HG03575 (cell line): ENCODE measurements at regions not wholly inside any gene's neighbourhood (a gene's known extent, or its start where the extent isn't known, plus 50 kb on each side); places are given as distances from the start of the nearest gene placed in this dataset.

Experiments used
- ATAC-seq: cut with Tn5 transposase; IDR thresholded peaks from one replicate; pipeline ENCODE4 v1.9.1; 2021; ENCODE audit not compliant: unreplicated experiment, insufficient number of reproducible peaks, low FRiP score; ENCODE audit errors: extremely low read depth

DNA sequence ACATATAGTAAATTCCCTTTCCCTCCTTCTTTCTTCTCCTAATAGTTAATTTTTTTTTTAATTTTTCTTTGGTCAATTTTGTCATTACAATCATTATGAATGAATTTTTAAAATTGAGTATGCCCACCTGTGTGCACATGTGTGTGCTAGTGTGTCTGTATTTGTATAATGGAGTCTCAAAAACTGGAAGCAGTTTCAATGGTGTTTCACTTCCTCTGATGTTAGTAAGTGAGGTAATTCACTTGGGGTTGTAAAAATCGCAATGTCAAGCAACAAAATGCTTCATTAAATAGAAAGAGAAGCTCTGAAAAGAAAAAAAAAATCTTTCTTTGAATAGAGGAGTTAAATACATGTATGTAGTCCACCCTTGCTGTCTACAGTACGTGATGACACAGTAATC is 1467.6 kb upstream of the NUDT12 start:
- no peak for ATAC-seq

DNA sequence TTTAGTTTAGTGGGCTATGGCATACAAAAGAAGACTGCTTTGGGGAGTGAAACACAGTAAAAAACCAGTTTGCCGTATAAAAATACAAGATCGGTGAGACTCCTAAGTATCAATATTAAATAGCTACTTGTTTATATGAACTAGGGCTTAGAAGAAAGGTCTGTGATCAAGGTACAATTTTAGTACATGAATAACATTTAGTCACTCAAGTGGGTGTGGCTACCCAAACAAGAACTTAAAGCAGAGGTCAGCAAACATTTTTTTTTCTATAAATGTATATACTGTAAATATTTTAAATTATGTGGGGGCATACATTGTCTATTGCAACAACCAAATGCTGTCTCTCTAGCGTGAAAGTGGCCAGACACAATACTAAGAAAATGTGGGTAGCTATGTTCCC is 1452.5 kb upstream of the NUDT12 start:
- no peak for ATAC-seq

DNA sequence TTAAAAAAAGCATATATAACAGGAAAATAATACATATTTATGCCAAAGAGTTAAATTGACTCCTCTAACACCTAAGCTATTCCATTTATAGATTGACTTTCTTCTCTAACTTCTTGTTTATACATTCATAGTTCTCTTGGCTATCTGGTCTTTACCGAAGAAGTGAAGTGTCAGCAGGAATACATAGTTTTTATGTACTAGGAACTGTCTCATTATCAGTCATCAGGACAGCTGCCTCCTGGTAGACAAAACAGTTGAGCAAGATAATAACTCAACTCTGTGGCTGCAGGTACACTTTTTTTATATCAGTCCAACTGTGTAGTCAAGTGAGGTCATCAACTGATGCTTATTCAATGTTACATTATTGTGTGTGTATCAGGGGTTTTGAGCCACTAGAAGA is 1436.0 kb upstream of the NUDT12 start:
- no peak for ATAC-seq

DNA sequence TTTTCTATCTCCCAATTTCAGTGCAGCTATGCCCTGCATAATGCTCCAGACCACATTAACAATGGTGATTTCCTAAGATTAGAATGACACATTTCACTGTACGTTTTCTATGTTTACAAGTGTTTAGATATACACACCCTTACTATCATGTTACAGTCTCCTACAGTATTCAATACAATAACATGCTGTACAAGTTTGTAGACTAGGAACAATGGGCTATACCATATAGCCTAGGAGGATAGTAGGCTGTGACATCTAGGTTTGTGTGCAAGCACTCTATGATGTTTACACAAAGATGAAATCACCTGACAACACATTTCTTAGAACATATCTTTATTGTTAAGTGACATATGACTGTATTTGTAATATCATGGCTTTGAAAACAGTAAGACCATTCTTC is 1435.6 kb upstream of the NUDT12 start:
- ATAC-seq: no peak

DNA sequence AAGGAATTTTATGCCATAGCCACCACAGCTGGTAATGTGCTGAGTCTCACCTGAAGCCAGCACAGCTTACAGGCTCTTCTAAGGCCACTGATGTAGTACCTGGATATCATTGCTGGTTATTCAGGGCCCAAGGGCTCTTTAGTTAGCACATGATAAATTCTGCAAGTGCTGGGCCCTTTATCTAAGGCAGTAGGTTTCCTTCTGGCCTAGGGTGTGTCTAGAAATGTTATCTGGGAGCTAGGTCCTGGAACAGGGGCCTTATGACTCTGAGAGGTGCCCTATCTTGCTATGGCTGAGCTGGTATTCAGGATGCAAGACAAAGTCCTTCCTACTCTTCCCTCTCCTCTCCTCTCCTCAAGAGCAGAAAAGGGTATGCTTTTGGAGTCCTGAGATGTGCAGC is 1424.5 kb upstream of the NUDT12 start:
- no peak for ATAC-seq

DNA sequence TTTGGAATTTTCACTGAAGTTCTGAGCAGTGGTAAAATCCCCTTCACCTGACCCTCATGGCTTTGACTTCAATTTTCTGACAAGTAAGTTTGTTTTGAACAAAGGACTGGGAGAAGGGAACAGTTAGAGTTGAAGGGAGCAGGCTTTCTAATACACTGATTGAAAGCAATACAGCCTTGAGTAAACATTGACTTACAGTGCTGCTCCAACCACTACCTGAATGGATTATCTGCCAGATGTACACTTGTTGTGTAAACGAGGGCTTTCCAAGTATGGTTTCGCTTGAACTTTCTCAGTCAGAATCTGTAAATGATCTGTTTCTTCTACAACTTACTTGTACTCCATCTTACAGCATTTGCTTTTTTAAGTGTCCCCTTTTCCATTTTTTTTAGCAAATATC is 1414.9 kb upstream of the NUDT12 start:
- no peak for ATAC-seq

DNA sequence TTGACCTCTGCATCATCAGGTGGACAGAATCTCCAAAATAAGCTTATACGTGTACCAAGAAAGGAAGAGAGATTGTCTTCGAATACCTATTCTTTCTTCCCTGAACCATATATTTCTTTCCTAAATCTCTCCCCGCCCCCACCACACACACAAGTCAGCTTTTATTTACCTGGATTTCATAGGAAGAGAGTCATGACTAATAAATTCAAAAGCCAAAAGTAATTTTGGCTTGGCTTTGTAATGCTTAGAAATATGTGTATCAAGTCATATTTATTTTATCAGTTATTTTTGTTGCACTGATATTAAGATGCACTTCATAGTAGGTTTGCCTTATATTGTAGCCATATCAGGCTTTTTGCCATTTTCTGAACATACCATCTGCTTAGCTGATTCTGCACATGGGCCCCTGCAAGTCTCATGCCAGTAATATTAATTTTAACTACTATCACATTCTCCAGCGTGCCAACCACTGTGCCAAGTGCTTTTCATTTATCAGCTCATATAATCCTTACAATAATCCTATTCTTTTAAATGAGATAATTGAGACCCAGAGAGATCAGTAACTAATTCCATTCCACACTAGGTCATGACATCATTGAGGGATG is 1405.3 kb upstream of the NUDT12 start:
- ATAC-seq: no peak

DNA sequence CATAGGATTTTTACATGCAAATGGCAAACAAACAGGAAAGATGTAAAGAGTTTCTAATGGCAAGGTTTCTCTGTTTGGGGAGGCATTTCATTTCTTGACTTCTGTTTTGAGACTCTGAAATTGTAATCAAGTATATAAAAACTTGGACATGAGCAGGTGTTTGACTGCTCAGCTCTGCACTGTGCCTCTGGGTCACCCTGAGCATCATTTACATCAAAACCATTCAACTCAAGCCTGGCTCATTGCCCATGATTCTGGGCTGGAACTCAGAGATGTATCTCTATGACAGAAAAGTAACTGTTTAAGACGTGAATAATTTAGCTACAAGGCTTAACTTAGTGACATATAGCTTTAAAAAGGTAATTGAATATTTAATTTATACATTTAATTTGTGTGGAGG is 1402.4 kb upstream of the NUDT12 start:
- ATAC-seq: no peak

DNA sequence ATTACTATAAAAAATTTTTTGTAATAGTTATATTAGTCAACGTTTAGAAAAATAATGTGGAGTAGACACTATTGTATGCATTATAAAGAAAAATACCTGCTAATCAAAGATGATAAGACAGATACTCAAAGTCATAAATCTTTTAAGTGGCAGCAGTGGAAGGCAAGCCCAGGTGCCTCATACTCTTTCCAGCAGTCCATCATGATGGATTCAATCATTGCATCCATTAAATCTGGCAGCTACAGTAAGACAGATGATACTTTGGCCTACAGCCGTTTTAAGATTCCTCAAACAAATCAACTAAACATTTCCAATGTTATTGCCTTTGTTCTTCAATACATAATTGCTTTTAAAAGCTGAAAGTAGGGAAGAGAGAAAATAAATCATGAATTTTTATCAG is 1392.9 kb upstream of the NUDT12 start:
- ATAC-seq: no peak

DNA sequence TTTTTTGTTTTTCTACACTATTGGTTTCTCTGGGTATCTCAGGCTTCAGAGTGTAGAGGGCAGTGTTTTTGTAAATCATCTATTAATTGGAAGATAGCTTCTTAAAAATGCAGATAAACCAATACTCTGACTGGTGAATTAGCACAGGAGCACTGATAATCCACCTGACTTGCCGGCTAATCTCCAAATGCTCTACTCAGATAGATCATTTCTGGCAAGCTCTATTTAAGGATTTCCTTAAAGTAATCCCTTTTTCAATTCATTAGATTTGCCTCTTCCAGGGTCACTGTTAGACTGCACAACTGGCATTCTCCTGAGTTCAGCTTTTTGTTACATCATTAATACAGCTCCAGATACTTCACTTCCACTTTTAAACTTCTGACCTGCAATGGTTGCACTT is 1390.3 kb upstream of the NUDT12 start:
- no peak for ATAC-seq

DNA sequence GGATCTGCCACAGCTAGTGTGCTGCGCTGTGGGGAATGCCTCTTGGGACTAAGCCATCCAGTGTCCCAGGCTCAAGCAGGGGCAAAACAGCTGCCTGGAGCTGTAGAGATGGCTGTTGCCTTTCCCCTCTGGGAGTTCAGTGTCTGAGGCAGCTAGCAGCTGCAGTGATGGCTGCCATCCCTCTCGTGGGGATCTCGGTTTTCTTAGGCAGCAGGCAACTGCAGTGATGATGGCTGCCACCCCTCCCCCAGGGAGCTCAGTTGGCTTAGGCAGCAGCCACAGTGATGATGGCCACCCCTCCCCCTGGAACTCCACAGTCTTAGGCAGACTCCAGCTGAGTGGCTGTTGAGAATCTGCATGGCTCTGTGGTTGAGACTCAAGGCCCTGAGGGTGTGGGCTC is 1389.2 kb upstream of the NUDT12 start:
- no peak for ATAC-seq

DNA sequence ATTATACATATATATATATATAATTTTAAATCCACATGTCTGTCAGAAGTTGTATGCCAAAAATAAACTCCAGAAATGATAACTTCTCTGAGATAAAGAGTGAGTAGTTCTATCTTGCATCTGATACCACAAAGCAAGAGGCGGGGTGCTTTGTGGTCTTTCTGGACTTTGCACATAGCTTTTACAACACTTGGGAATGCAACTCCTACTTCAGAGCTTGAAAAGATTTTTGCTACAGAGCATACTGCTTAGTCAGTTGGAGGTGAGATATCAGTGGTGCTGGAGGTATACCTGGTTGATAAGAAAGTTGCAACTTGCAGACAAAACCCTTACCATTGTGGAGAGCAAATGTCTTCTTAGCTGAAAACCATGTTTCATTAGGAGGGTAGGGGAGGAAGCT is 1384.5 kb upstream of the NUDT12 start:
- no peak for ATAC-seq

DNA sequence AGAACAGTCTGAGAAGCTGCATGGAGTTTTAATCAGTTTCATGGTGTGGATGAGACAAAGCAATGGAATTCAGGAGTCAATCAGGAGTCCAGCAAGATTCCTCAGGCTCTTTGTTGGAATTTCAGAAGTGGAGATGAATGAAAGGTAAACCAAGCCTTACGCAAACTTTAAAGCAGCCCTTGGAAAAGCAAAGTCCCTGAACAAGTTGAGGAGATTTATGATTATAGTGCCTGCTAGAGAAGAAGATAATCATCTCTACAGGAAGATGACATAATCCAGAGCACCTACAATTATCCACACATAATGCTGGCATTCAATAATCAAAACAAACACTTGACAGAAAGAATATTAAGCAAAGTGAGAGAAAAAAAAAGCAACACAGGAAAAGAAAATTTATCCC is 1380.1 kb upstream of the NUDT12 start:
- no peak for ATAC-seq

DNA sequence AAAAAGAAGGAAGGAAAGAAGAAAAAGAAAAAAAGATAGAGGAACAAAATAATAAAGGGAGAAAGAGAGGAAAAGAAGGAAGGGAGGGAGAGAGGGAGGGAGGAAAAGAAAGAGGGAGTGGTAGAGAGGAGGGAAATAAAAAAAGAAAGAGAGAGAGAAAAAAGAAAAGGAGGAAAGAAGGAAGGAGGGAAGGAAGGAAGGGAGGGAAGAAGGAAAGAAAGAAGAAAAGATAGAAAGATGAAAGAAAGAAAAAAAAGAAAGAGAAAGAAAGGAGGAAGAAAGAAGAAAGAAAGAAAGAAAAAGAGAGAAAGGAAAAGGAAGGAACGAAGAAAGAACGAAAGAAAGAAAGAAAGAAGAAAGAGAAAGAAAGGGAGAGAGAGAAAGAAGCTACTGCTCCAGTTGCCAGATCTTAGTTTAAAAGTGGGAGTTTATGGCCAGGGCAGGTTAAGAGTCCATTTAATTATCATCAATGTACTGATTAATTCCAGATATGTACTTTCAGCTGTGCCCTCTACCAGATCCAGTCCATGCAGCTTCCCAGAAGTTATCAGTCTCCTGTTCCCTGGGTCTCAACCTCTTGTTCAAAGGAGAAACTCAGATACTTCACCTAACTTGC is 1378.5 kb upstream of the NUDT12 start:
- no peak for ATAC-seq

DNA sequence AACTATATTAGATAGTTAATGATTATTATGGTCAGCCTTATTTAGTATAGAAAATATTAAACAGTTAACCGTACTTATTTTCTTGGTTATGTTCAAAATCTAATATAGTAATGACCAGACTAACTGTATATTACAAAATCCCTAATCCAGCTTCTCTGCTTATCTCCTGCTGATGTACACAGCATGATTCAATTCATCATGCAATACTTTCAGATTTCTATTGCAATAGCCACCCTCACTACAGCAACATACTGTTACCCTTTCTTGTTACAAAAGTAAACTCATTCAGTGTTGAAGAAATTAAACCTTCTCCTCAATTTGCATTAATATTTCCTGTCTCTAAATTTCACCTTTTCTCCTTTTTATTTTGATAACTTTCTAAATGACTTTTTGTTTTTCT is 1375.0 kb upstream of the NUDT12 start:
- no peak for ATAC-seq

DNA sequence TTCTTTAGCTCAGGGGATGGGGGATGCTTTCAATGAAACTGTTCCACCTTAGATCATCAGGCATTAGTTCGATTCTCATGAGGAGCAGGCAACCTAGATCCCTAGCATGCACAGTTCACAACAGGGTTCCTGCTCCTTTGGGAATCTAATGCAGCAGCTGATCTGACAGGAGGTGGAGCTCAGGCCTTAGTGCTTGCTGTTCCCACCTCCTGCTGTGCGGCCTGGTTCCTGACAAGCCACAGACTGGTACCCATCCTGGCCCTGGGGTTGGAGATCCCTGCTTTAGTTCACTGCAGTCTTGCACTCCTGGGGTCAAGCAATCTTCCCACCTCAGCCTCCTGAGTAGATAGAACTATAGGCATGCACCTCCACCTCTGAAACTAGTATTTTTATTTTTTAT is 1369.8 kb upstream of the NUDT12 start:
- no peak for ATAC-seq

DNA sequence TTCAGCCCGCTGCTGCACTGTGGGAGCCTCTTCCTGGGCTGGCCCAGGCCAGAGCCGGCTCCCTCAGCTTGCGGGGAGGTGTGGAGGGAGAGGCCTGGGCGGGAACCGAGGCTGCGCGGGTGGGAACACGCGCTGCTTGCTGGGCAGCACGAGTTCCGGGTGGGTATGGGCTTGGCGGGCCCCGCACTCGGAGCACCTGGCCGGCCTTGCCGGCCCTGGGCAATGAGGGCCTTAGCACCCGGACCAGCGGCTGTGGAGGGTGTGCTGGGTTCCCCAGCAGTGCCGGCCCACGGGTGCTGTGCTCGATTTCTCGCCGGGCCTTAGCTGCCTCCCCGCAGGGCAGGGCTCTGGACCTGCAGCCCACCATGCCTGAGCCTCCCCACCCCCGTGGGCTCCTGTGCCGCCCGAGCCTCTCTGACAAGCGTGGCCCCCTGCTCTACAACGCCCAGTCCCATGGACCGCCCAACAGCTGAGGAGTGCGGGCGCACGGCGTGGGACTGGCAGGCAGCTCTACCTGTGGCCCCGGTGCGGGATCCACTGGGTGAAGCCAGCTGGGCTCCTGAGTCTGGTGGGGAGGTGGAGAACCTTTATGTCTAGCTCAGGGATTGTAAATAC is 1366.4 kb upstream of the NUDT12 start:
- no peak for ATAC-seq

DNA sequence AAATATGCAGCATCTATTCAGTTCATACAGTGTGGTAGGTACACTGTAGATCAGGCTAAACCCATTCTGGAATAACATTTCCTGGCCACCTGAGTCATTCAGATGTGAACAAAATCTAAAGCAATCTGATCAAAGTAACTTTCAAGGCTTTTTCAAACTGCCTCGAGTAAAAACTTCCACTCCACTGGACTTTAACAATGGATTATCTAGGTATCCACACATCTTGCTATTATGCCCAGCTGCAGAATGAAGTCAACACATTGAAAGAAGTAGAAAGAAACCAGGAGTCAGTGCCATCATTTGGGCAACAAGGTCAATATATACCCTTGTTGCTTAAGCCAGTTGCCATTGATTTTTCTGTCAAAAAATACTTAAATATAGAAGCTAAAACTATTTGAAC is 1352.6 kb upstream of the NUDT12 start:
- no peak for ATAC-seq

DNA sequence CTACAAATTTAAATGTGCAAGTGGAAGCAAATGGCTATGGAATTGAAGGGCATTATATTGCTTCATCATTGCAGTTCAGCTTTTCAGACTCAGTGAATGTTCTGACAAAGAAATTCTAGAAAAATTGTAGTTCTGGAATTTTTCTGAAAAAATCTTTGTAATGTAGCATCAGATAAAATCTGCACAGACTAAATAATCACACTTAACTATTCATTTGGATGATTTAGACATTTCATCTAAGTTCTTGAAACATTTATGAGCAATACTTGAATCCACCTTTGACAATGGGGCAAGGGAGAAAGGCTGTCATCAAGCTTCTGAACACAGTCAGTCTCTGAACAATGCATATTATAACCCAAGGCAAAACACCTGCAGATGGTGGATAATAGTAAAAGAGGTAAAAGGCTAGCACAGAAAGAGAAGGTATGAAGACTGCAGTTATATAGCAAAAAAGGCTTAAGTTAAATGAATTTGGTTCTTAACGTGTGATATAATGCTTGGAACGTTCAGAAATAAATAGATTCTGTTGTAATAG is 1352.0 kb upstream of the NUDT12 start:
- no peak for ATAC-seq

DNA sequence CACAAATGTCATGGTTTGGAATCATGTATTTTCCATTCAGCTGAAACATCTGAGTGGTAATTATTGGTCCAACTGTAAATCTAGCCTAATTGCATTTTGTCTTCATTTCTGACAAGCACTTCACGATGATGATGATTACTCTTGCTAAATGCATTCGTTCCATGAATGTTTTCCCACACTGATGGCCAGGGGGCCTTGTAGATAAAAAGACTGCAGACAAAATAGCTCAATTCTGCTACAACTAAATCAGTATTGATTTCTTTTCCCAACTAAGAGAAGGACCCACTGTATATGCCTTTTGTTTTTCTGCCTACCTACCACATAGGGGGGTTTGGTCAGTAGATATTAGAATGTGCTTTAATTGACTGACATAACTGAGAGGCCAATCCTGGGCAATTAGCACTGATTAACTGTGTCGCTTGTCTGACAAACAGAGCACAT is 1351.3 kb upstream of the NUDT12 start:
- ATAC-seq: no peak

DNA sequence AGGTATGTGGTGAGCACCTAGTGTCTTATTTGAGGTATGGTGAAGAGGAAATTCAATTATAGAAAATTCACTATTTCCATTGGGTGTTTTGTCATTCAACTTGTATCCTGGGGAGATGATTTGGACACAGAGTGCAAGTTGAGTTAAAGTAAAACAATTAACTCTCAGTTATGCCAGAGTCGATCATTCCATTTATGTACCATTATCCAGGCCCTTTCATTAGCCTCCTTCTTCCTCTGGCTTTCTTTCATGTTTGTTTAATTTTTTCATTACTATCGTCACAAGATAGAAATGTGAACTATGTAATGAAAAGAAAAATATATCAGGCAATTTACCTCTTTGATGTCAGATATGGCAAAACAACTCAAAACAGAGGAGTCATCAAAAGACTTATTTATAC is 1347.2 kb upstream of the NUDT12 start:
- ATAC-seq: no peak
